Osteocyte (in vitro differentiated cells): ENCODE measurements at regions not wholly inside any gene's neighbourhood (a gene's known extent, or its start where the extent isn't known, plus 50 kb on each side); places are given as distances from the start of the nearest gene placed in this dataset.

Source experiments
- DNase-seq: peaks from one replicate; pipeline ENCODE4 v3.0.0; 2021; ENCODE audit warnings: mixed read lengths; ENCODE audit not compliant: unreplicated experiment; ENCODE audit errors: extremely low spot score
- H3K27ac Mint-ChIP-seq: one replicate; pipeline ENCODE4 v1.8.0; 2021; ENCODE audit warnings: mild to moderate bottlenecking, mixed read lengths; ENCODE audit not compliant: unreplicated experiment
- H3K27me3 Mint-ChIP-seq: one replicate; pipeline ENCODE4 v1.8.0; 2021; ENCODE audit warnings: mixed read lengths; ENCODE audit not compliant: unreplicated experiment
- H3K36me3 Mint-ChIP-seq: one replicate; pipeline ENCODE4 v1.8.0; 2021; ENCODE audit warnings: mixed read lengths; ENCODE audit not compliant: unreplicated experiment
- H3K4me1 Mint-ChIP-seq: one replicate; pipeline ENCODE4 v1.8.0; 2021; ENCODE audit warnings: mixed read lengths; ENCODE audit not compliant: unreplicated experiment
- H3K4me3 Mint-ChIP-seq: one replicate; pipeline ENCODE4 v1.8.0; 2021; ENCODE audit warnings: mild to moderate bottlenecking, moderate library complexity, mixed read lengths; ENCODE audit not compliant: unreplicated experiment
- H3K9me3 Mint-ChIP-seq: one replicate; pipeline ENCODE4 v1.8.0; 2021; ENCODE audit warnings: mixed read lengths; ENCODE audit not compliant: unreplicated experiment
- CTCF ChIP-seq: fragments of 200-600 bp; sonication (generic); IDR thresholded peaks from 2 replicates; pipeline ENCODE4 v1.5.0; 2021; ENCODE audit warnings: antibody characterized with exemption, mild to moderate bottlenecking, moderate library complexity

- H3K27me3 Mint-ChIP-seq, result no peaks in the 10 kb centered on the region
- TF ChIP-seq CTCF, result no peak
- H3K9me3 Mint-ChIP-seq, result peaks cover 4% of the 10 kb centered on the region
- no peak for DNase-seq
- H3K4me3 Mint-ChIP-seq, result no peak overlapping the region
- H3K27ac Mint-ChIP-seq, result no peak overlapping the region
- H3K36me3 Mint-ChIP-seq, result peaks cover 2% of the 10 kb centered on the region
- H3K4me1 Mint-ChIP-seq, result peaks cover 10% of the 10 kb centered on the region
Observed at GRCh38 chr7:68678196-68678595, 920.1 kb upstream of the AUTS2 start.

GRCh38 chr7:68679459-68680234 lies 918.6 kb upstream of the AUTS2 start:
- DNase-seq, result no peak
- Mint-ChIP-seq H3K36me3 (no peaks in the 10 kb centered on the region), H3K4me1 (peaks cover 10% of the 10 kb centered on the region), H3K9me3 (no peaks in the 10 kb centered on the region), H3K4me3 (no peak overlapping the region), H3K27me3 (no peaks in the 10 kb centered on the region), H3K27ac (no peak overlapping the region)
- TF ChIP-seq CTCF, result no peak

- no peak for TF ChIP-seq CTCF
- H3K27ac Mint-ChIP-seq, result no peak overlapping the region
- H3K9me3 Mint-ChIP-seq, result no peaks in the 10 kb centered on the region
Observed at GRCh38 chr7:68680235-68680872, 917.9 kb upstream of the AUTS2 start.

GRCh38 chr7:68682910-68683309 lies 915.4 kb upstream of the AUTS2 start:
- Mint-ChIP-seq H3K9me3 (no peaks in the 10 kb centered on the region), H3K36me3 (no peaks in the 10 kb centered on the region)

More at GRCh38 chr7:68680235-68680872, 917.9 kb upstream of the AUTS2 start:
- Mint-ChIP-seq H3K36me3 (no peaks in the 10 kb centered on the region), H3K4me1 (peaks cover 14% of the 10 kb centered on the region), H3K27me3 (no peaks in the 10 kb centered on the region), H3K4me3 (no peak overlapping the region)
- no peak for DNase-seq

More at GRCh38 chr7:68682910-68683309, 915.4 kb upstream of the AUTS2 start:
- Mint-ChIP-seq H3K27ac (no peak overlapping the region), H3K4me3 (no peak overlapping the region), H3K4me1 (peaks cover 17% of the 10 kb centered on the region), H3K27me3 (no peaks in the 10 kb centered on the region)
- no peak for TF ChIP-seq CTCF
- DNase-seq, result no peak
